ENCODE measurements at regions not wholly inside any gene's neighbourhood (a gene's known extent, or its start where the extent isn't known, plus 50 kb on each side); places are given as distances from the start of the nearest gene placed in this dataset.

GRCh38 chr10:9766762-9767161 lies 1250.9 kb upstream of the CELF2 start:
- DNase-seq (ENCODE audit: low spot score) = no peak
- no peak for ATAC-seq (ENCODE audit: low FRiP score)

GRCh38 chr10:9781666-9782065 lies 1236.0 kb upstream of the CELF2 start:
- TF ChIP-seq CTCF (IDR thresholded peaks at IDR 0.05) = no peak
- no peak for ATAC-seq (ENCODE audit: low FRiP score)
- DNase-seq (ENCODE audit: low spot score) = no peak

More at GRCh38 chr10:9766762-9767161, 1250.9 kb upstream of the CELF2 start:
- no peak for TF ChIP-seq CTCF (IDR thresholded peaks at IDR 0.05)

GRCh38 chr10:9786101-9786500 lies 1231.6 kb upstream of the CELF2 start:
- TF ChIP-seq CTCF (IDR thresholded peaks at IDR 0.05) = no peak
- ATAC-seq (ENCODE audit: low FRiP score) = no peak
- DNase-seq (ENCODE audit: low spot score) = no peak

GRCh38 chr10:9786576-9786975 lies 1231.1 kb upstream of the CELF2 start:
- DNase-seq (ENCODE audit: low spot score) (no peak), ATAC-seq (ENCODE audit: low FRiP score) (no peak)
- no peak for TF ChIP-seq CTCF (IDR thresholded peaks at IDR 0.05)

GRCh38 chr10:9789996-9790395 lies 1227.7 kb upstream of the CELF2 start:
- DNase-seq (ENCODE audit: low spot score) (no peak), ATAC-seq (ENCODE audit: low FRiP score) (no peak)
- TF ChIP-seq CTCF (IDR thresholded peaks at IDR 0.05) = no peak

GRCh38 chr10:9792181-9792580 lies 1225.5 kb upstream of the CELF2 start:
- no peak for TF ChIP-seq CTCF (IDR thresholded peaks at IDR 0.05)
- no peak for DNase-seq (ENCODE audit: low spot score)
- no peak for ATAC-seq (ENCODE audit: low FRiP score)

- DNase-seq (ENCODE audit: low spot score) (no peak), ATAC-seq (ENCODE audit: low FRiP score) (no peak)
- no peak for TF ChIP-seq CTCF (IDR thresholded peaks at IDR 0.05)
These were observed 1221.1 kb upstream of the CELF2 start for GRCh38 chr10:9796564-9796963.
